Nephron (organoid): ENCODE measurements at regions not wholly inside any gene's neighbourhood (a gene's known extent, or its start where the extent isn't known, plus 50 kb on each side); places are given as distances from the start of the nearest gene placed in this dataset.

Source experiments
- H3K27ac Mint-ChIP-seq, 3 experiments: 2 replicates each; pipeline ENCODE4 v1.8.0; 2020; ENCODE audit warnings: mixed read lengths in 3 of 3, mild to moderate bottlenecking in 2 of 3, moderate library complexity in 1 of 3
- H3K27me3 Mint-ChIP-seq: 2 replicates; pipeline ENCODE4 v1.8.0; 2021; ENCODE audit warnings: low read depth, mild to moderate bottlenecking, moderate library complexity, mixed read lengths
- H3K36me3 Mint-ChIP-seq: 2 replicates; pipeline ENCODE4 v1.8.0; 2020; ENCODE audit warnings: low read depth, mixed read lengths
- H3K4me1 Mint-ChIP-seq: 2 replicates; pipeline ENCODE4 v1.8.0; 2020; ENCODE audit warnings: mixed read lengths
- H3K4me3 Mint-ChIP-seq, 3 experiments: 2 replicates each; pipeline ENCODE4 v1.8.0; 2020; ENCODE audit warnings: mild to moderate bottlenecking in 3 of 3, mixed read lengths in 3 of 3, moderate library complexity in 2 of 3
- H3K9me3 Mint-ChIP-seq: 2 replicates; pipeline ENCODE4 v1.8.0; 2020; ENCODE audit warnings: mixed read lengths
- CTCF ChIP-seq, 3 experiments: fragments of 200-600 bp; sonication (generic); IDR thresholded peaks; one replicate each; pipeline ENCODE4 v1.5.0; 2021; ENCODE audit warnings: antibody characterized with exemption in 3 of 3; ENCODE audit not compliant: unreplicated experiment in 3 of 3

- peaks cover 3% of the 10 kb centered on the region for H3K27me3 Mint-ChIP-seq
- peaks cover 3% of the 10 kb centered on the region for H3K36me3 Mint-ChIP-seq
- no peaks in the 10 kb centered on the region for H3K4me1 Mint-ChIP-seq
- H3K4me3 Mint-ChIP-seq: no peak overlapping the region
- H3K27ac Mint-ChIP-seq: no peak overlapping the region
- H3K9me3 Mint-ChIP-seq: peaks cover 2% of the 10 kb centered on the region
- no peak for TF ChIP-seq CTCF (IDR thresholded peaks at IDR 0.05; ENCODE audit: unreplicated experiment in 3 of 3)
These were observed 115.0 kb downstream of the MEX3B start for GRCh38 chr15:81930582-81931369.

- Mint-ChIP-seq H3K27me3 (peaks cover 3% of the 10 kb centered on the region), H3K9me3 (peaks cover 4% of the 10 kb centered on the region)
These were observed 116.3 kb downstream of the MEX3B start for GRCh38 chr15:81929557-81929956.

GRCh38 chr15:81926981-81927380, 118.8 kb downstream of the MEX3B start:
- TF ChIP-seq CTCF (IDR thresholded peaks at IDR 0.05; ENCODE audit: unreplicated experiment in 3 of 3): no peak
- no peak overlapping the region for H3K4me3 Mint-ChIP-seq
- peaks cover 3% of the 10 kb centered on the region for H3K27me3 Mint-ChIP-seq
- peaks cover 20% of the 10 kb centered on the region for H3K36me3 Mint-ChIP-seq
- peaks cover 6% of the 10 kb centered on the region for H3K9me3 Mint-ChIP-seq
- H3K4me1 Mint-ChIP-seq: peaks cover 11% of the 10 kb centered on the region
- no peak overlapping the region for H3K27ac Mint-ChIP-seq

More at GRCh38 chr15:81929557-81929956, 116.3 kb downstream of the MEX3B start:
- Mint-ChIP-seq H3K27ac (no peak overlapping the region), H3K4me1 (peaks cover 3% of the 10 kb centered on the region), H3K36me3 (peaks cover 8% of the 10 kb centered on the region), H3K4me3 (no peak overlapping the region)
- TF ChIP-seq CTCF (IDR thresholded peaks at IDR 0.05; ENCODE audit: unreplicated experiment in 3 of 3): no peak

GRCh38 chr15:81924729-81925128, 121.1 kb downstream of the MEX3B start:
- H3K4me1 Mint-ChIP-seq: peaks cover 11% of the 10 kb centered on the region
- no peak overlapping the region for H3K4me3 Mint-ChIP-seq
- peak overlapping the region in 1 of 3 experiments; percentile 36 for H3K27ac Mint-ChIP-seq
- H3K9me3 Mint-ChIP-seq: peaks cover 25% of the 10 kb centered on the region
- no peak for TF ChIP-seq CTCF (IDR thresholded peaks at IDR 0.05; ENCODE audit: unreplicated experiment in 3 of 3)
- peaks cover 39% of the 10 kb centered on the region for H3K36me3 Mint-ChIP-seq
- H3K27me3 Mint-ChIP-seq: peaks cover 3% of the 10 kb centered on the region

- Mint-ChIP-seq H3K9me3 (peaks cover 32% of the 10 kb centered on the region), H3K27ac (no peak overlapping the region), H3K36me3 (peaks cover 45% of the 10 kb centered on the region), H3K4me1 (peaks cover 11% of the 10 kb centered on the region), H3K27me3 (peaks cover 3% of the 10 kb centered on the region), H3K4me3 (no peak overlapping the region)
- TF ChIP-seq CTCF (IDR thresholded peaks at IDR 0.05; ENCODE audit: unreplicated experiment in 3 of 3): no peak
These were observed 122.1 kb downstream of the MEX3B start for GRCh38 chr15:81923561-81924350.
